SK-N-SH treated with all-trans-retinoic acid at 6 μM for 48 hours (cell line): ENCODE measurements at regions not wholly inside any gene's neighbourhood (a gene's known extent, or its start where the extent isn't known, plus 50 kb on each side); places are given as distances from the start of the nearest gene placed in this dataset.

Experiments
- ATAC-seq: fragments of 200-7000 bp; cut with Tn5 transposase; 3 replicates; pipeline ENCODE4 v1.9.1; 2020; ENCODE audit warnings: mild to moderate bottlenecking, moderate library complexity
- ARNTL ChIP-seq: fragments of 450-650 bp; formaldehyde crosslinking; IDR thresholded peaks from 2 replicates; pipeline ENCODE4 v1.5.0; 2020; ENCODE audit warnings: low read depth, mild to moderate bottlenecking, moderate library complexity, borderline replicate concordance
- CREB5 ChIP-seq: fragments of 250-450 bp; sonication (Bioruptor Pico); IDR thresholded peaks from 2 replicates; pipeline ENCODE4 v1.5.1; 2020; ENCODE audit warnings: low read depth, mild to moderate bottlenecking, moderate library complexity
- CSDC2 ChIP-seq: fragments of 250-450 bp; sonication (Bioruptor Pico); IDR thresholded peaks from 2 replicates; pipeline ENCODE4 v1.5.0; 2020; ENCODE audit warnings: mild to moderate bottlenecking, moderate library complexity
- CSRNP3 ChIP-seq: fragments of 250-450 bp; sonication (Bioruptor Pico); IDR thresholded peaks from 2 replicates; pipeline ENCODE4 v1.5.1; 2021; ENCODE audit warnings: mild to moderate bottlenecking, moderate library complexity
- ESRRG ChIP-seq: fragments of 250-450 bp; sonication (Bioruptor Pico); IDR thresholded peaks from 2 replicates; pipeline ENCODE4 v1.6.1; 2021; ENCODE audit warnings: mild to moderate bottlenecking
- GLIS3 ChIP-seq: fragments of 250-450 bp; sonication (Bioruptor Pico); IDR thresholded peaks from 2 replicates; pipeline ENCODE4 v1.5.0; 2020; ENCODE audit warnings: mild to moderate bottlenecking, moderate library complexity
- ISL1 ChIP-seq: fragments of 250-450 bp; sonication (Bioruptor Pico); IDR thresholded peaks from 2 replicates; pipeline ENCODE4 v2.1.2; 2022; ENCODE audit warnings: mild to moderate bottlenecking, moderate library complexity
- OSR1 ChIP-seq: fragments of 250-450 bp; sonication (Bioruptor Pico); IDR thresholded peaks from 2 replicates; pipeline ENCODE4 v1.8.0; 2022; ENCODE audit warnings: moderate library complexity, mild to moderate bottlenecking, inconsistent platforms
- PATZ1 ChIP-seq: fragments of 250-450 bp; sonication (Bioruptor Pico); IDR thresholded peaks from 2 replicates; pipeline ENCODE4 v1.8.0; 2020; ENCODE audit warnings: mild to moderate bottlenecking, moderate library complexity, borderline replicate concordance
- POU6F1 ChIP-seq: fragments of 250-450 bp; sonication (Bioruptor Pico); IDR thresholded peaks from 2 replicates; pipeline ENCODE4 v1.8.0; 2021; ENCODE audit warnings: low read depth, mild to moderate bottlenecking, moderate library complexity, borderline replicate concordance
- PPARA ChIP-seq: fragments of 250-450 bp; sonication (Bioruptor Pico); IDR thresholded peaks from 2 replicates; pipeline ENCODE4 v1.5.0; 2020; ENCODE audit warnings: mild to moderate bottlenecking, borderline replicate concordance
- RARB ChIP-seq: fragments of 250-450 bp; sonication (Bioruptor Pico); IDR thresholded peaks from 2 replicates; pipeline ENCODE4 v1.8.0; 2021; ENCODE audit warnings: mild to moderate bottlenecking, moderate library complexity
- SNAI2 ChIP-seq: fragments of 250-450 bp; sonication (Bioruptor Pico); IDR thresholded peaks from 2 replicates; pipeline ENCODE4 v1.5.0; 2020; ENCODE audit warnings: mild to moderate bottlenecking, moderate library complexity
- TCF4 ChIP-seq: fragments of 250-450 bp; sonication (Bioruptor Pico); IDR thresholded peaks from 2 replicates; pipeline ENCODE4 v1.8.0; 2021; ENCODE audit warnings: mild to moderate bottlenecking, moderate library complexity, borderline replicate concordance
- TOX ChIP-seq: fragments of 250-450 bp; sonication (Bioruptor Pico); IDR thresholded peaks from 2 replicates; pipeline ENCODE4 v1.8.0; 2021; ENCODE audit warnings: mild to moderate bottlenecking, moderate library complexity, borderline replicate concordance
- TSHZ2 ChIP-seq: fragments of 250-450 bp; sonication (Bioruptor Pico); IDR thresholded peaks from 2 replicates; pipeline ENCODE4 v1.5.0; 2020; ENCODE audit warnings: mild to moderate bottlenecking, moderate library complexity
- ZC3H10 ChIP-seq: fragments of 250-450 bp; sonication (Bioruptor Pico); IDR thresholded peaks from 2 replicates; pipeline ENCODE4 v1.5.1; 2021; ENCODE audit warnings: mild to moderate bottlenecking, moderate library complexity
- ZFP30 ChIP-seq: fragments of 450-650 bp; formaldehyde crosslinking; IDR thresholded peaks from 2 replicates; pipeline ENCODE4 v1.5.0; 2022; ENCODE audit warnings: mild to moderate bottlenecking, moderate library complexity
- ZNF565 ChIP-seq: fragments of 450-650 bp; formaldehyde crosslinking; conservative IDR thresholded peaks from 2 replicates; pipeline ENCODE4 v1.5.0; 2020; ENCODE audit warnings: low read depth, mild to moderate bottlenecking, moderate library complexity
- ZNF70 ChIP-seq: fragments of 450-650 bp; formaldehyde crosslinking; IDR thresholded peaks from 2 replicates; pipeline ENCODE4 v1.5.0; 2020; ENCODE audit warnings: mild to moderate bottlenecking, moderate library complexity
- ZNF8 ChIP-seq: fragments of 450-650 bp; formaldehyde crosslinking; IDR thresholded peaks from 2 replicates; pipeline ENCODE4 v1.5.0; 2020; ENCODE audit warnings: mild to moderate bottlenecking, moderate library complexity

- TF ChIP-seq PATZ1 (CRISPR knock-in tag) (no peak), TSHZ2 (CRISPR knock-in tag) (no peak), TOX (no peak), POU6F1 (CRISPR knock-in tag) (no peak), ARNTL (CRISPR knock-in tag) (no peak), PPARA (CRISPR knock-in tag) (no peak), RARB (no peak), CSDC2 (no peak), ZNF8 (CRISPR knock-in tag) (no peak), CREB5 (no peak), SNAI2 (CRISPR knock-in tag) (no peak), ZFP30 (no peak), GLIS3 (no peak), ZNF70 (CRISPR knock-in tag) (no peak), TCF4 (CRISPR knock-in tag) (no peak), OSR1 (CRISPR knock-in tag) (no peak), ISL1 (CRISPR knock-in tag) (no peak), CSRNP3 (CRISPR knock-in tag) (no peak)
- TF ChIP-seq, all 23 proteins: peak for 0
- no peak for ATAC-seq
These were observed 736.4 kb upstream of the PTPRD start for GRCh38 chr9:11349187-11349586.

GRCh38 chr9:11352612-11353011 is 739.8 kb upstream of the PTPRD start:
- TF ChIP-seq ZNF8 (CRISPR knock-in tag) (no peak), ARNTL (CRISPR knock-in tag) (no peak), ESRRG (CRISPR knock-in tag) (no peak), GLIS3 (no peak), RARB (no peak), CSDC2 (no peak), ZNF70 (CRISPR knock-in tag) (no peak), ZC3H10 (no peak), ISL1 (CRISPR knock-in tag) (no peak), TSHZ2 (CRISPR knock-in tag) (no peak), PPARA (CRISPR knock-in tag) (no peak), TCF4 (CRISPR knock-in tag) (no peak), CSRNP3 (CRISPR knock-in tag) (no peak), ZFP30 (no peak), OSR1 (CRISPR knock-in tag) (no peak), ZNF565 (CRISPR knock-in tag) (no peak), TOX (no peak), CREB5 (no peak)
- TF ChIP-seq, all 23 proteins: peak for 0
- no peak for ATAC-seq
